Panc1 (cell line): ENCODE measurements at regions not wholly inside any gene's neighbourhood (a gene's known extent, or its start where the extent isn't known, plus 50 kb on each side); places are given as distances from the start of the nearest gene placed in this dataset.

Source experiments
- CTCF ChIP-seq: fragments of 450-650 bp; IDR thresholded peaks from 2 replicates; pipeline ENCODE4 v1.5.1; 2017; ENCODE audit warnings: mild to moderate bottlenecking
- REST ChIP-seq, 2 experiments: IDR thresholded peaks; 2 replicates each; pipeline ENCODE4 v1.6.1; 2011 to 2012; ENCODE audit warnings: low read depth in 2 of 2, control low read depth in 1 of 2, low read length in 1 of 2, mild to moderate bottlenecking in 1 of 2, moderate library complexity in 1 of 2; ENCODE audit not compliant: insufficient read depth in 1 of 2
- TCF7L2 ChIP-seq: IDR thresholded peaks from 2 replicates; pipeline ENCODE4 v1.6.1; 2011; ENCODE audit warnings: mild to moderate bottlenecking, low read depth, low read length, inconsistent platforms

GRCh38 chr15:27598251-27599009 is 500.7 kb downstream of the OCA2 start:
- TF ChIP-seq CTCF (no peak), REST (IDR thresholded peaks at IDR 0.05; ENCODE audit: insufficient read depth in 1 of 2, low read depth in 2 of 2, low read length in 1 of 2) (no peak), TCF7L2 (no peak)
